ENCODE measurements at regions not wholly inside any gene's neighbourhood (a gene's known extent, or its start where the extent isn't known, plus 50 kb on each side); places are given as distances from the start of the nearest gene placed in this dataset.

DNA sequence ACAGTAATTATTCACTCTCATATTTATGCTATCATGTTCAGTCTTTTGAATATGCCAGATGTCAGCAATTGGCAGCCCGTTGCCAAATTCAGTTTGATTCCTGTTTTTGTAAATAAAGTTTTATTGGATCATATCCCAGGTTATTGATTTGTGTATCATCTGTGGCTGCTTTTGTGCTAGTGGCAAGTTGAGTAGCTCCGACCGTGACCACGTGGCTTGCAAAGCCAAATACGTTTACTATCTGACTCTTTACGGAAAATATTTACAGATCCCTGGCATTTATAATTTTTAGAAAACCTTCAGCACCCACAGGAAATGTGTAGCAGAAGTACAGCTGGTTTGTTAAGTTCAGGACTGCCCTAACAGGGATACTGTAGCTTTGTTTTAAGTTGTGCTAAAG, 67.4 kb downstream of the VCX2 start:
- TF ChIP-seq, protein P1, sequence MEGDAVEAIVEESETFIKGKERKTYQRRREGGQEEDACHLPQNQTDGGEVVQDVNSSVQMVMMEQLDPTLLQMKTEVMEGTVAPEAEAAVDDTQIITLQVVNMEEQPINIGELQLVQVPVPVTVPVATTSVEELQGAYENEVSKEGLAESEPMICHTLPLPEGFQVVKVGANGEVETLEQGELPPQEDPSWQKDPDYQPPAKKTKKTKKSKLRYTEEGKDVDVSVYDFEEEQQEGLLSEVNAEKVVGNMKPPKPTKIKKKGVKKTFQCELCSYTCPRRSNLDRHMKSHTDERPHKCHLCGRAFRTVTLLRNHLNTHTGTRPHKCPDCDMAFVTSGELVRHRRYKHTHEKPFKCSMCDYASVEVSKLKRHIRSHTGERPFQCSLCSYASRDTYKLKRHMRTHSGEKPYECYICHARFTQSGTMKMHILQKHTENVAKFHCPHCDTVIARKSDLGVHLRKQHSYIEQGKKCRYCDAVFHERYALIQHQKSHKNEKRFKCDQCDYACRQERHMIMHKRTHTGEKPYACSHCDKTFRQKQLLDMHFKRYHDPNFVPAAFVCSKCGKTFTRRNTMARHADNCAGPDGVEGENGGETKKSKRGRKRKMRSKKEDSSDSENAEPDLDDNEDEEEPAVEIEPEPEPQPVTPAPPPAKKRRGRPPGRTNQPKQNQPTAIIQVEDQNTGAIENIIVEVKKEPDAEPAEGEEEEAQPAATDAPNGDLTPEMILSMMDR (IDR thresholded peaks at IDR 0.05; ENCODE audit: insufficient read depth, low read length) = no peak
- TF ChIP-seq, protein P2, sequence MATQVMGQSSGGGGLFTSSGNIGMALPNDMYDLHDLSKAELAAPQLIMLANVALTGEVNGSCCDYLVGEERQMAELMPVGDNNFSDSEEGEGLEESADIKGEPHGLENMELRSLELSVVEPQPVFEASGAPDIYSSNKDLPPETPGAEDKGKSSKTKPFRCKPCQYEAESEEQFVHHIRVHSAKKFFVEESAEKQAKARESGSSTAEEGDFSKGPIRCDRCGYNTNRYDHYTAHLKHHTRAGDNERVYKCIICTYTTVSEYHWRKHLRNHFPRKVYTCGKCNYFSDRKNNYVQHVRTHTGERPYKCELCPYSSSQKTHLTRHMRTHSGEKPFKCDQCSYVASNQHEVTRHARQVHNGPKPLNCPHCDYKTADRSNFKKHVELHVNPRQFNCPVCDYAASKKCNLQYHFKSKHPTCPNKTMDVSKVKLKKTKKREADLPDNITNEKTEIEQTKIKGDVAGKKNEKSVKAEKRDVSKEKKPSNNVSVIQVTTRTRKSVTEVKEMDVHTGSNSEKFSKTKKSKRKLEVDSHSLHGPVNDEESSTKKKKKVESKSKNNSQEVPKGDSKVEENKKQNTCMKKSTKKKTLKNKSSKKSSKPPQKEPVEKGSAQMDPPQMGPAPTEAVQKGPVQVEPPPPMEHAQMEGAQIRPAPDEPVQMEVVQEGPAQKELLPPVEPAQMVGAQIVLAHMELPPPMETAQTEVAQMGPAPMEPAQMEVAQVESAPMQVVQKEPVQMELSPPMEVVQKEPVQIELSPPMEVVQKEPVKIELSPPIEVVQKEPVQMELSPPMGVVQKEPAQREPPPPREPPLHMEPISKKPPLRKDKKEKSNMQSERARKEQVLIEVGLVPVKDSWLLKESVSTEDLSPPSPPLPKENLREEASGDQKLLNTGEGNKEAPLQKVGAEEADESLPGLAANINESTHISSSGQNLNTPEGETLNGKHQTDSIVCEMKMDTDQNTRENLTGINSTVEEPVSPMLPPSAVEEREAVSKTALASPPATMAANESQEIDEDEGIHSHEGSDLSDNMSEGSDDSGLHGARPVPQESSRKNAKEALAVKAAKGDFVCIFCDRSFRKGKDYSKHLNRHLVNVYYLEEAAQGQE (IDR thresholded peaks at IDR 0.05; ENCODE audit: insufficient replicate concordance, low read depth) = no peak

All from HL-60 (cell line).